BJ (cell line): ENCODE measurements at regions not wholly inside any gene's neighbourhood (a gene's known extent, or its start where the extent isn't known, plus 50 kb on each side); places are given as distances from the start of the nearest gene placed in this dataset.

ENCODE experiments used
- CTCF ChIA-PET: fragments of 350-600 bp; formaldehyde crosslinking; extraction: SDS; loops from one replicate; lab custom pipeline; 2021; ENCODE audit warnings: antibody characterized with exemption, inconsistent platforms; lab: Yijun Ruan, JAX
- POLR2A ChIA-PET: fragments of 300-600 bp; sonication (Branson Sonifier 250); formaldehyde crosslinking; extraction: SDS; loops from one replicate; lab custom pipeline; 2021; ENCODE audit warnings: antibody characterized with exemption; lab: Charles Lee
- DNase-seq: peaks from one replicate; pipeline ENCODE4 v3.0.0-alpha.2; 2011; ENCODE audit warnings: low read depth
- H3K27me3 ChIP-seq: 2 replicates; pipeline ENCODE4 v1.6.0; 2011; ENCODE audit warnings: low read length; ENCODE audit not compliant: control insufficient read depth, insufficient read depth
- H3K36me3 ChIP-seq: 2 replicates; pipeline ENCODE4 v1.5.1; 2011; ENCODE audit warnings: low read length; ENCODE audit not compliant: control insufficient read depth, insufficient read depth
- H3K4me3 ChIP-seq: 2 replicates; pipeline ENCODE4 v1.5.1; 2011; ENCODE audit warnings: low read depth, mild to moderate bottlenecking, control low read depth, low read length
- TF ChIP-seq, protein P1 (sequence below): IDR thresholded peaks from 2 replicates; pipeline ENCODE4 v1.5.1; 2011; ENCODE audit warnings: low read depth, mild to moderate bottlenecking, control low read depth, inconsistent platforms, low read length, moderate library complexity; ENCODE audit not compliant: insufficient read depth

DNA sequence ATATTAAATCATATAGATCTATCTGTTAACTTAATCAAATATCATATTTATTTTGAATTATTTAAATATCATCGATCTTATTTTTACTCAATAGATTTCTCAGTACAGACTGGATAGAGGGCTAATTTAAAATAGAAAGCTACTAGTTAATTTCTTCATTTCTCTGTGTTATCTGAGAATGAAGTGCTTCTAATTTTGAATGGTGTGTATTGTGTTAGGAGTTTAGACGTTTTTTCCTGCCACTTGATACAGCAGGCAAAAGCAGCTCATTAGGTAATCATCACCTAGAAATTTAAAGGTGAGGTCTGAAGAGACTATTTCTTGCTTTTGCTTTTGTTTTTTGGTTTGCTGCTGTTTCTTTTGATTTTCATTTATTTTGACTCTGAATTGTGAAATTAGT lies 948.8 kb upstream of the TENM3 start:
- no peaks in the 10 kb centered on the region for H3K36me3 ChIP-seq
- TF ChIP-seq, protein P1, sequence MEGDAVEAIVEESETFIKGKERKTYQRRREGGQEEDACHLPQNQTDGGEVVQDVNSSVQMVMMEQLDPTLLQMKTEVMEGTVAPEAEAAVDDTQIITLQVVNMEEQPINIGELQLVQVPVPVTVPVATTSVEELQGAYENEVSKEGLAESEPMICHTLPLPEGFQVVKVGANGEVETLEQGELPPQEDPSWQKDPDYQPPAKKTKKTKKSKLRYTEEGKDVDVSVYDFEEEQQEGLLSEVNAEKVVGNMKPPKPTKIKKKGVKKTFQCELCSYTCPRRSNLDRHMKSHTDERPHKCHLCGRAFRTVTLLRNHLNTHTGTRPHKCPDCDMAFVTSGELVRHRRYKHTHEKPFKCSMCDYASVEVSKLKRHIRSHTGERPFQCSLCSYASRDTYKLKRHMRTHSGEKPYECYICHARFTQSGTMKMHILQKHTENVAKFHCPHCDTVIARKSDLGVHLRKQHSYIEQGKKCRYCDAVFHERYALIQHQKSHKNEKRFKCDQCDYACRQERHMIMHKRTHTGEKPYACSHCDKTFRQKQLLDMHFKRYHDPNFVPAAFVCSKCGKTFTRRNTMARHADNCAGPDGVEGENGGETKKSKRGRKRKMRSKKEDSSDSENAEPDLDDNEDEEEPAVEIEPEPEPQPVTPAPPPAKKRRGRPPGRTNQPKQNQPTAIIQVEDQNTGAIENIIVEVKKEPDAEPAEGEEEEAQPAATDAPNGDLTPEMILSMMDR: no peak
- POLR2A ChIA-PET: no interaction called here
- H3K27me3 ChIP-seq: no peaks in the 10 kb centered on the region
- H3K4me3 ChIP-seq: no peak overlapping the region
- CTCF ChIA-PET: no interaction called here
- no peak for DNase-seq

DNA sequence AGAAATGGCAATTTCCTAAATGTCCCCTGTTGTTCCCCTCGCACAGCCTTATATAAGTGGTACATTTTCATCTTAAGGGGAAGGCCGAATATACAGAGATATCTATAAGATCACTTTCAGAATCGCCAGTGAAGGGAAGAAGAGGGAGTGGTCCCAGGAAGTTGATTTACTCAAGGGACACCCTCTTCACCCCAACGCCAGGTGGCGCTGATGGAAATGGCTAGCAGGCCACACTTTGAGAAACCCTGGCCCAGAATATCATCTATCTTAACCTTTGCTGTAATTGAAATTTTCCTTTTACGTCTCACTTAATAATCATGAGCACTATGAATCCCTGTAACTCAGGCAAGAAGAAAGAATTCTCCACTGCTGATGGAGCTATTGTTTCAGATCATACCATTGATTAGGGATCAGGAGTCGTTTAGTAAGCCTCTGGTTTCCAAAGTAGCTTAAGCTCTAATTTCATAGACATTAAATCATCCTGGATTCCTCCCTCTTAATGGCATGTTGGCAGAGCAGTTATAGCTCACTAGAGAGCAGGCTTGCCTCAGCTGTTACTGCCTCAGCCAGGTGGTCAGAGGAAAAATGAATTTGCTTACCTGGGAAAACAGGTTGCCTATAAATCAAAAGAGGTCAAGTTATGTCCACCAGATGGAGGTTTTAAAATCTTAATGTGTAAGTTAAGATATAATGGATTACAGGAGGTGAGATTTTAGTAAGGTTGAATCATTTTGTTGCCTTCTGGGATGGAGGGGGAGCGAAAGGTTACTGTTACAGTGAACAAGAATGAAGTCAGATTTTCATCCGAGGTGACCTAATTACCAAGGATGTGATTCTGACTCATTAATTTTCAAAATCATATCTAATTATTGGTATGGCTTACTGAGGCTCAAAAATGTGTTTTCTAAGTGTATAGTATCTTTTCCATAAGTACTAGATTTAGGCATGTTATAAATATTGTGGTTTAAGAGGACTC lies 941.2 kb upstream of the TENM3 start:
- POLR2A ChIA-PET: no interaction called here
- TF ChIP-seq, protein P1: peak; percentile 52
- CTCF ChIA-PET: no interaction called here
- no peak for DNase-seq
- H3K4me3 ChIP-seq: no peak overlapping the region
- H3K27me3 ChIP-seq: no peaks in the 10 kb centered on the region
- no peaks in the 10 kb centered on the region for H3K36me3 ChIP-seq

DNA sequence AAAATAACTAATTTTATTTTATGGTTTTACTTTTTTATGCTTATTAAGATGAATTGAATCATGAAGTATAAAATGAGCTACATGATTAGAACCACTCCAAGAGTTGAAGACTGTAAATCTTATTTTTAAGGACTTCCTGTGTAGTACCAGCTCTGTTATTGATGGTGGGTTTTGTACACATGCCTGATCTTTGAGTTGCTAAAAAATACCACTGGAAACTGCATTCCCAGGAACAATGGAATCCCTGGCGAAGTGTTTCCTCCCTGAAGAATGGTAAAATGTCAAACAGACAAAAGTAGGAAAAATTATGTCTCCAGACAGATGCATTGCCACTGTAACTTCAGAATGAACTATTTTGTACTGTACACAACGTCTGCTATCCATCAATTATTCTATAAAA lies 935.4 kb upstream of the TENM3 start:
- no peak for DNase-seq
- Histone ChIP-seq H3K4me3 (no peak overlapping the region), H3K27me3 (no peaks in the 10 kb centered on the region), H3K36me3 (no peaks in the 10 kb centered on the region)
- TF ChIP-seq, protein P1: no peak
- ChIA-PET POLR2A (no interaction called here), CTCF (no interaction called here)

DNA sequence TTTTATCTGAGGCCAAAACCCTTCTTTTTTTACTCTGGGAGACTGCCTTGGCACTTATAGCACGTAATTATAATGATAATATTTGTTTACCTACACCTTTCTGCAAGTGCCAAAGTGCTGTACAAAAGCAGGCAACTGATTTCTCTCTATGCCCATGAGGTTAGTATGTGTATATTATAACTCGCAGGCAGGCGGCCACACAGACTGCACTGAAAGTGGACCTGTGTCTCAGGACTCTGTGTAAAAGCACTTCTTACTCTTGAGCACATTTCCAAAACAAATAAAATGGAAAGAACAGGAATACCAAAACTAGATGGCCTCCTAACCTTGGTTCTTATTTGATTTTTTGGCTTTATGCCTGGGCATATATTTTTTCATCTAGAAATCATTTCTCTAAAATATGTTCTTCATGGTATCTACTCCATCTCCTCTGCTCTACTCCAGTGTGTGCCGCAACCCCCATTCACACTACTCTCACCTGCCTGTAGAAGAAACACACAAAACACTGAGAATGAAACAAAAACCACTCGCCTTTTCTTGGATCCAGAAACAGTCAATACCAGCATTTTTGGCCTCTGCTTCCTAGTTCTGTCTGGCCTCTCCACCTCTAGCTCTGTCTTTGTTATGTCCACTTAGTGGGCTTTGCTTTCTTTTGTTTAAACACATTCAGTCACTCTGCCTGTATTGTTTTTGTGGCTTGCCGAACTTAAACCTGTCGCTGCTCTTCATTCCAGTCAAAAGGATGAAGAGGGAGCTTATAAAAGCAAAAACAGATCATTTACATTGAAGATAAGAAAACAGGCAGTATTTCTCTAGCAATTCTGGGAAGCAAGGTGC lies 934.5 kb upstream of the TENM3 start:
- no peaks in the 10 kb centered on the region for H3K36me3 ChIP-seq
- ChIA-PET POLR2A (no interaction called here), CTCF (no interaction called here)
- TF ChIP-seq, protein P1: no peak
- no peaks in the 10 kb centered on the region for H3K27me3 ChIP-seq
- H3K4me3 ChIP-seq: no peak overlapping the region
- no peak for DNase-seq

DNA sequence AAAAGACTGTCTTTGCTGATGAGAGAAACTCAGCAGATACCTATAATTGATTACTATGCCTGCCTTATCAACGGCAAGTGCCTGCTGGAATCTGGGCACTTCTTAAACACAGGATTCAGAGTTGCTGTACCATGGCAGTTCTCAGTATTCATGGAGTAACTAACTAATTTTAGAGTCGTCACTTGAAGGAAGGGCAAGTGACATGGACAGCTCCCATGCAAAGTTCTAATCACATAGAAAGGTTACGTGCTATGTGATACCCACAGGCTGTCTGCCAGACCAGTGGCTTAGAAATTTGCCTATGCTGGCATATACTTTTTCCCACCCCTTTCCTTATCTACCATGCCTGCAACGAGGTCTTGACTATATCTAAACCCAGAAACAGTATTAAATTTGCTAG lies 931.1 kb upstream of the TENM3 start:
- TF ChIP-seq, protein P1: no peak
- ChIA-PET CTCF (no interaction called here), POLR2A (no interaction called here)
- H3K36me3 ChIP-seq: no peaks in the 10 kb centered on the region
- no peak for DNase-seq
- H3K27me3 ChIP-seq: no peaks in the 10 kb centered on the region
- no peak overlapping the region for H3K4me3 ChIP-seq
